ENCODE measurements at regions not wholly inside any gene's neighbourhood (a gene's known extent, or its start where the extent isn't known, plus 50 kb on each side); places are given as distances from the start of the nearest gene placed in this dataset.

DNA sequence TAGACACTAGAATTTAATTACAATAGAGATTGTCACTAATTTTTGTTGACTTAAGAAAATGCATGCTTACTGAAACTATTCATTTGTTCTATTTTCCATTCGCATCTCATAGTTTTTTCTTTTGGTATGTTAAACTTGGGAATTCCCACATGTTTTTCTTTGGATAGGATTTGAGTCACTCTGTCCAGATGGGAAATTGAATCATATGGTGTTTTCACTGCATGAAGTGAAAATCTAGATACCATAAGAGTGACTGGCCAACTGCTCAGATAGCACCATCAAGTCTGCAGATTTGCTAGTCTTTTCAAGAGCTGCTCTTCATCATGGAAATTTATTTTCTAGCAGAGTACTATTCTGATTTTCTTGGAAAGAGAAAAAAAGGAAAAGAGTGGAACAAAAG lies 172.6 kb downstream of the FAM47B start:
- H3K36me3 Mint-ChIP-seq: no peaks in the 10 kb centered on the region
- ATAC-seq (no peak), DNase-seq (no peak)
- Histone ChIP-seq H3K36me3 (ENCODE audit: control insufficient read depth in 2 of 3, insufficient read depth in 3 of 3, low read length in 3 of 3) (no peaks in the 10 kb centered on the region), H3K4me1 (ENCODE audit: control insufficient read depth in 2 of 2, insufficient read depth in 2 of 2, low read length in 2 of 2) (no peaks in the 10 kb centered on the region), H3K9me3 (ENCODE audit: control insufficient read depth in 2 of 3, low read length in 3 of 3) (no peaks in the 10 kb centered on the region), H3K4me3 (ENCODE audit: low read length) (no peak overlapping the region), H3K27ac (ENCODE audit: low read depth, low read length) (no peak overlapping the region), H3K27me3 (ENCODE audit: control insufficient read depth in 2 of 2, insufficient read depth in 2 of 2, low read length in 2 of 2) (no peaks in the 10 kb centered on the region)
- intact Hi-C loops (cut with micrococcal nuclease): no loop called here
- no peaks in the 10 kb centered on the region for H3K4me1 Mint-ChIP-seq
- H3K9me3 Mint-ChIP-seq: peaks cover 2 to 20% (median 5%) of the 10 kb centered on the region in 11 donors
- H3K27ac Mint-ChIP-seq: no peak overlapping the region
- H3K27me3 Mint-ChIP-seq: no peaks in the 10 kb centered on the region
- ChIA-PET POLR2A (no interaction called here), CTCF (no interaction called here)
- no peak overlapping the region for H3K4me3 Mint-ChIP-seq

DNA sequence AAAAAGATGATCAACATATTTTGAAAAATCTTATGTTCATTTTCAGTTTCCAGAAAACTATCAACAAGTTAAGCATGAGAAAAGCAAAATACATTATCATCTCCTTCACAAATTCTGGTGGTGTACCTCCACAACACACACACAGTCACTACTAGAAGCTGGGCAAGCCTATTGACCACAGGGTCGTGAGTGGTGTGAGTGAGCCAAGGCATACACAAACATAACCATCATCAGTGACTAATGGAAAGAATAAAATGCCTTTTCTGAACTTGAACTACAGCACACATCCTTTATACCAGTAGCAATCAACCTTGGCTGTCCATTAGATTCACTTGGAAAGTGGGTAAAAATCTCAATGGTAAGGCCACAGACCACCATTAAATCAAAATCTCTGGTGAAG lies 180.2 kb downstream of the FAM47B start:
- POLR2A ChIA-PET: no interaction called here
- Histone ChIP-seq H3K9me3 (ENCODE audit: control insufficient read depth in 2 of 3, low read length in 3 of 3) (no peaks in the 10 kb centered on the region), H3K27me3 (ENCODE audit: control insufficient read depth in 2 of 2, insufficient read depth in 2 of 2, low read length in 2 of 2) (no peaks in the 10 kb centered on the region), H3K4me3 (ENCODE audit: low read length) (no peak overlapping the region), H3K36me3 (ENCODE audit: control insufficient read depth in 2 of 3, insufficient read depth in 3 of 3, low read length in 3 of 3) (no peaks in the 10 kb centered on the region), H3K27ac (ENCODE audit: low read depth, low read length) (no peak overlapping the region), H3K4me1 (ENCODE audit: control insufficient read depth in 2 of 2, insufficient read depth in 2 of 2, low read length in 2 of 2) (no peaks in the 10 kb centered on the region)
- Mint-ChIP-seq H3K27me3 (no peaks in the 10 kb centered on the region), H3K27ac (no peak overlapping the region), H3K9me3 (peaks cover 0 to 3% (median 0%) of the 10 kb centered on the region in 11 donors), H3K36me3 (no peaks in the 10 kb centered on the region), H3K4me1 (no peaks in the 10 kb centered on the region), H3K4me3 (no peak overlapping the region)
- no peak for ATAC-seq
- CTCF ChIA-PET: no interaction called here
- no peak for DNase-seq
- intact Hi-C loops (cut with micrococcal nuclease): no loop called here

DNA sequence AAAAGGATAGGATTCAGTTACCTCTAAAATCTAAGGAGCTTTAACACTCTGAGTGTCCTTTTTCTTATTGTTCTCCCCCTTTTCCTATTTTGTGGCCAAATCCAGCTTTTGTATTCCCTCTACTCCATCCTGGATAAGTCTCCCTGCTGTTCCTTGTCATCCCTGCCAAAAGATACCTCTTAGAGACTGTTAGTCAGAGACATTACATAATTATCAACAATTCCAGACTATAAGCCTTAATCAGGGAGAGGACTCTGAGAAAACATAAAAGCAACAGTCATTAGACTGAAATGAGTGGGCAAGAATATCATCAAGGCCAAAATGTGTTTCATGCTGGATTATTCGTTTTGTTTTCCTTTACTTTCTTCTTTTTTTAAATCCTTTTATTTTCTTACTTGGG lies 206.9 kb downstream of the FAM47B start:
- no peaks in the 10 kb centered on the region for H3K27me3 Mint-ChIP-seq
- intact Hi-C loops (cut with micrococcal nuclease): no loop called here
- Histone ChIP-seq H3K27me3 (ENCODE audit: control insufficient read depth in 2 of 2, insufficient read depth in 2 of 2, low read length in 2 of 2) (no peaks in the 10 kb centered on the region), H3K4me1 (ENCODE audit: control insufficient read depth in 2 of 2, insufficient read depth in 2 of 2, low read length in 2 of 2) (no peaks in the 10 kb centered on the region), H3K4me3 (ENCODE audit: low read length) (no peak overlapping the region), H3K27ac (ENCODE audit: low read depth, low read length) (no peak overlapping the region), H3K9me3 (ENCODE audit: control insufficient read depth in 2 of 3, low read length in 3 of 3) (no peaks in the 10 kb centered on the region), H3K36me3 (ENCODE audit: control insufficient read depth in 2 of 3, insufficient read depth in 3 of 3, low read length in 3 of 3) (no peaks in the 10 kb centered on the region)
- H3K4me3 Mint-ChIP-seq: no peak overlapping the region
- ChIA-PET POLR2A (no interaction called here), CTCF (no interaction called here)
- ATAC-seq (no peak), DNase-seq (no peak)
- peaks cover 0 to 12% (median 0%) of the 10 kb centered on the region in 11 donors for H3K9me3 Mint-ChIP-seq
- no peaks in the 10 kb centered on the region for H3K4me1 Mint-ChIP-seq
- H3K27ac Mint-ChIP-seq: no peak overlapping the region
- no peaks in the 10 kb centered on the region for H3K36me3 Mint-ChIP-seq

DNA sequence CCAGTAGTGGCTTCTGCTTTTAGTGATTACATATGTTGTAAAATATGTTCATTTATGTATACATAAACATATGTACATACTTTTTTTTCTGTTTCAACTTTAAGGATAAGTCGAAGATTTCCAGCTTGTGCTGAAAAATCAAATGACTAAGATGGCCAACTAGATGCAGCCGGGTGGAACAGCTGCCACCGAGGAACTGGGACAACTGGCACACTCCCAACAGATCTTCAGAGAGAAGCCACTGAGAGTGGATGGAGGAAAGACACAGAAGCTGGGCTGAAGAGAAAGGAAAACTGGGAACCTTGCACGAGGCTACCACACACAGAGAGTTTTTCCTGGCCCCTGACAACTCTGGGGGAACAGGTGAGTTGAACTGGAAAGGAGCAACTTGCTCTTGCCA lies 207.5 kb downstream of the FAM47B start:
- Mint-ChIP-seq H3K4me3 (no peak overlapping the region), H3K36me3 (no peaks in the 10 kb centered on the region), H3K27ac (no peak overlapping the region), H3K9me3 (peaks cover 0 to 12% (median 0%) of the 10 kb centered on the region in 11 donors), H3K27me3 (no peaks in the 10 kb centered on the region), H3K4me1 (no peaks in the 10 kb centered on the region)
- Histone ChIP-seq H3K4me3 (ENCODE audit: low read length) (no peak overlapping the region), H3K27ac (ENCODE audit: low read depth, low read length) (no peak overlapping the region), H3K27me3 (ENCODE audit: control insufficient read depth in 2 of 2, insufficient read depth in 2 of 2, low read length in 2 of 2) (no peaks in the 10 kb centered on the region), H3K36me3 (ENCODE audit: control insufficient read depth in 2 of 3, insufficient read depth in 3 of 3, low read length in 3 of 3) (no peaks in the 10 kb centered on the region), H3K9me3 (ENCODE audit: control insufficient read depth in 2 of 3, low read length in 3 of 3) (no peaks in the 10 kb centered on the region), H3K4me1 (ENCODE audit: control insufficient read depth in 2 of 2, insufficient read depth in 2 of 2, low read length in 2 of 2) (no peaks in the 10 kb centered on the region)
- POLR2A ChIA-PET: no interaction called here
- intact Hi-C loops (cut with micrococcal nuclease): no loop called here
- ATAC-seq (no peak), DNase-seq (no peak)
- CTCF ChIA-PET: no interaction called here

DNA sequence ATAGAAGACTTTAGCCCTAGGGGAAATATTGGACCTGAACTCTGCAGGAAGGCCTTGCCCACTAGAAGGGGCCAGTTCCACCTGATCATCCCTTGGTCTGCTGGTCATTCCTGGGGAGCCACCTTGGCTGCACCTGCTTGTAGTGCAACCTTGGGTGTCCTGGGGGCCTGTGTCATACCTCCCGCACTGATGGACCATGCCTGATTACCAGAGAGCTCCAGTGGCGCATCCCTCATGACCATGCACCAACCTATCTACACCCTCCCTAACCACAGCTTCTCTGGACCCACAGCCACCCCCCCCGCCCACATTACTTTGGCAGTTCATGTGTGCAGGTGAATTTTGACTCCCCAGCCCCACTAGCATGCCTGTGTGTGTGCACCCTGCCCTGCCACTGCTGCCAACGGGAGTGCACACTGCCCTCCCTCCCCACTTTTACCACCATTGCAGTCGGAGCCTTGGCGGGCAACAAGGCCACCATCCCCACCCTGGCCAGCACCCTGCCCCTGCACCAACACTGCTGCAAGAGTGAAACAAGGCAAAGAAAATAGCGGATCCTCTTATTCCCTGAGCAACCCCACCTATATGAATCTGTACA lies 208.1 kb downstream of the FAM47B start:
- Mint-ChIP-seq H3K4me3 (no peak overlapping the region), H3K27ac (no peak overlapping the region), H3K4me1 (no peaks in the 10 kb centered on the region), H3K9me3 (peaks cover 0 to 12% (median 0%) of the 10 kb centered on the region in 11 donors), H3K36me3 (no peaks in the 10 kb centered on the region), H3K27me3 (no peaks in the 10 kb centered on the region)
- Histone ChIP-seq H3K27me3 (ENCODE audit: control insufficient read depth in 2 of 2, insufficient read depth in 2 of 2, low read length in 2 of 2) (no peaks in the 10 kb centered on the region), H3K27ac (ENCODE audit: low read depth, low read length) (no peak overlapping the region), H3K36me3 (ENCODE audit: control insufficient read depth in 2 of 3, insufficient read depth in 3 of 3, low read length in 3 of 3) (no peaks in the 10 kb centered on the region), H3K9me3 (ENCODE audit: control insufficient read depth in 2 of 3, low read length in 3 of 3) (no peaks in the 10 kb centered on the region), H3K4me3 (ENCODE audit: low read length) (no peak overlapping the region), H3K4me1 (ENCODE audit: control insufficient read depth in 2 of 2, insufficient read depth in 2 of 2, low read length in 2 of 2) (no peaks in the 10 kb centered on the region)
- intact Hi-C loops (cut with micrococcal nuclease): no loop called here
- DNase-seq (no peak), ATAC-seq (no peak)
- ChIA-PET POLR2A (no interaction called here), CTCF (no interaction called here)

DNA sequence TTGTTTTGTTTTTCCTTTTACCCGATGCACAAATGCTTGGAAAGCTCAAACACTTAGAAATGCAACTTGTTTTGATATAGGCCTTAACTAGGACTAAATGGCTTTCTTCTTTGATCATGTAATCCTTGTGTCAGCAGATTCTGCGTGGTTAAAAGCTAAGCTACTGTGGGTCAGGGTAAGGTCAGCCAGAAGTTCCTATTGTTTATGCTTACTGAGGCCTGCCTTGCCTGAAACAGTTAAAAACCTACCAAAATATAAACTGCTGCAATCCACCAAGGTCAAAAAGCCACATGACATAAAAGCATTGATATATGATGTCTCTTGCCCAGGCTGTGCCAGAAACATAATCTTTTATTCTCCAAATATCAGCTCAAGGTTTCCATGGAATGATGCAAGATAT lies 223.4 kb downstream of the FAM47B start:
- Mint-ChIP-seq H3K36me3 (no peaks in the 10 kb centered on the region), H3K4me1 (no peaks in the 10 kb centered on the region), H3K27me3 (no peaks in the 10 kb centered on the region), H3K27ac (no peak overlapping the region), H3K4me3 (no peak overlapping the region), H3K9me3 (peaks cover 0 to 1% (median 0%) of the 10 kb centered on the region in 11 donors)
- H3K9me3 ChIP-seq (ENCODE audit: control insufficient read depth in 2 of 3, low read length in 3 of 3): no peaks in the 10 kb centered on the region
- no peaks in the 10 kb centered on the region for H3K4me1 ChIP-seq (ENCODE audit: control insufficient read depth in 2 of 2, insufficient read depth in 2 of 2, low read length in 2 of 2)
- no peaks in the 10 kb centered on the region for H3K36me3 ChIP-seq (ENCODE audit: control insufficient read depth in 2 of 3, insufficient read depth in 3 of 3, low read length in 3 of 3)
- no peaks in the 10 kb centered on the region for H3K27me3 ChIP-seq (ENCODE audit: control insufficient read depth in 2 of 2, insufficient read depth in 2 of 2, low read length in 2 of 2)
- no peak overlapping the region for H3K27ac ChIP-seq (ENCODE audit: low read depth, low read length)
- no peak overlapping the region for H3K4me3 ChIP-seq (ENCODE audit: low read length)
- DNase-seq (no peak), ATAC-seq (no peak)
- ChIA-PET CTCF (no interaction called here), POLR2A (no interaction called here)
- intact Hi-C loops (cut with micrococcal nuclease): no loop called here
